HG03354 (cell line): ENCODE measurements at regions not wholly inside any gene's neighbourhood (a gene's known extent, or its start where the extent isn't known, plus 50 kb on each side); places are given as distances from the start of the nearest gene placed in this dataset.

ENCODE experiments used
- ATAC-seq: cut with Tn5 transposase; IDR thresholded peaks from one replicate; pipeline ENCODE4 v1.9.1; 2021; ENCODE audit warnings: mild to moderate bottlenecking; ENCODE audit not compliant: unreplicated experiment, poor library complexity, severe bottlenecking

GRCh38 chr6:165092881-165093595, 216.4 kb downstream of the C6orf118 start:
- ATAC-seq, result no peak

GRCh38 chr6:165091121-165091785, 218.2 kb downstream of the C6orf118 start:
- ATAC-seq, result no peak

- ATAC-seq, result no peak
These were observed 219.2 kb downstream of the C6orf118 start for GRCh38 chr6:165090242-165090641.

DNA sequence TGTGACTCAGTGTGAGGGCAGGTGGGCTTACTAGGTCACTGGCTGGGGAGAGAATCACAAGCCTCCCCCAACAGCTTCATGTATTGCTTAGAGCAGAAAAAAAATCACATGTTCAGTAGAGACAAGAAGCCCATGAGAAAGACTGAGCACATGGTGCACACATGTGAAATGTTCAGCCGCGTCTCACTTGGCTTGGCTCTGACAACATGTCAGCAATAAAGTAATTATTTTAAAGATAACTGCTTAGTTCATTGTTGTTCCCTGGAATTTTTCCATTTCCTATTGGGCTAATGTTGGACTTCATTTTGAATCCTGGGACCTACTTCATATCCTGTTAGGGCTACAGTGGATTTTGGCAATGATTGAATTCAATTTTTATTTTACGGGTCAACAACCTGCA, 222.6 kb downstream of the C6orf118 start:
- no peak for ATAC-seq

DNA sequence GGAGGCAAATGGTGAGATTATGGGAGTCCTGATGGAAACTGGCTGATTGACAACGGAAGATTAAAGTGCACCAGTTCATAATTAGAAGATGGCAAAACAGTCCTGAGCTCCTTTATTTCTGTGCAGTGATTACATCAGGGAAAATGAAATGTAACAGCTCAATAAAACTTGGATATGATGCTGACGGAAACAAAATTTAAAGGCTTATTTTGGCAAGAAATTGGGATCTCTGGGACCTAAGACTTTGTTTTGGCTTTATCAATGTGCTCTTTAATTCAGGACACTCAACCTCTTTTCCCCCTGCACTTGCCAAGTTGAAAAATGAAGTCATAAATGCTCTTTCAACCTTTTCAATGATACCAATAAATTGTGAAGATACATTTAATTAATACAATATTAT, 226.8 kb downstream of the C6orf118 start:
- no peak for ATAC-seq

DNA sequence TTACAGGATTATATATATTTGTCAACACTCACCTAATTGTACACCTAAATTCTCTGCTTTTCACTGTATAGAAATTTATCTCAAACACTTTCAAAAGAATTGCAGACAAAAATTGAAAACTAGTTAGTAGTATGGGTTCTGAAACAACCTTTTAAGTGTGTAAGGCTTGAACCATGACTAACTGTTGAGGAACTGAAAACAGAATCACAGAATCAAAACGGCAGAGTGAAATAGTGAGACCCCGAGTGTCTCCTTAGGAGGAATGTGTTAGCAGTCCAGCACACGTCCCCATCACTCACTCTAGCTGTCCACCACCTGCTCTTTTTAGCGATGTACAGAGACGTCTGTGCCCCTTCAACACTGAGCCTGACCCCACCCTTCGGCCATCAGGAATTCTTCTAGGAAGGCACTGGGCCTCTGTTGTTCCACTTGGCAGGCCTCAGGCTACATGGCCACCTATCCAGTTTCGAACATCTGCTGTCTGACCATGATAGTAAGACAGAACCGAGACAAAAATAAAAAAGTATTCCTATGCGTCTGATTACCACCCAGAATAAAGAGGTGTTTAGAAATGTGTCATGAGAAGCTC, 227.4 kb downstream of the C6orf118 start:
- ATAC-seq, result no peak

GRCh38 chr6:165077876-165078275, 231.5 kb downstream of the C6orf118 start:
- no peak for ATAC-seq

DNA sequence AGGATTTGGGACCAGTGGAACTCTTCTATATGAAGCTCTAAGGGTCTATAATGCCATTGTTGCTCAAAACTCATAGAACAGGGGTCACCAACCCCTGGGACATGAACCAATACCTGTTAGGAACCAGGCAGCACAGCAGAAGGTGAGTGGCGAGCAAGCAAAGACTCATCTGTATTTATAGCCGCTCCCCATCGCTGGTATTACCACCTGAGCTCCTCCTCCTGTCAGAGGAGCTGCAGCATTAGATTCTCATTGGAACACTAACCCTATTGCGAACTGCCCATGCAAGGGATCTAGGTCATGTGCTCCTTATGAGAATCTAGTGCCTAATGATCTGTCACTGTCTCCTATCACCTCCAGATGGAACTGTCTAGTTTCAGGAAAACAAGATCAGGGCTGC, 237.5 kb downstream of the C6orf118 start:
- ATAC-seq, result no peak

GRCh38 chr6:165060720-165061119, 248.7 kb downstream of the C6orf118 start:
- ATAC-seq, result no peak

GRCh38 chr6:165059032-165059431, 250.4 kb downstream of the C6orf118 start:
- ATAC-seq, result no peak

GRCh38 chr6:165056292-165056691, 253.1 kb downstream of the C6orf118 start:
- ATAC-seq, result no peak

GRCh38 chr6:165055231-165055630, 254.2 kb downstream of the C6orf118 start:
- ATAC-seq, result no peak

DNA sequence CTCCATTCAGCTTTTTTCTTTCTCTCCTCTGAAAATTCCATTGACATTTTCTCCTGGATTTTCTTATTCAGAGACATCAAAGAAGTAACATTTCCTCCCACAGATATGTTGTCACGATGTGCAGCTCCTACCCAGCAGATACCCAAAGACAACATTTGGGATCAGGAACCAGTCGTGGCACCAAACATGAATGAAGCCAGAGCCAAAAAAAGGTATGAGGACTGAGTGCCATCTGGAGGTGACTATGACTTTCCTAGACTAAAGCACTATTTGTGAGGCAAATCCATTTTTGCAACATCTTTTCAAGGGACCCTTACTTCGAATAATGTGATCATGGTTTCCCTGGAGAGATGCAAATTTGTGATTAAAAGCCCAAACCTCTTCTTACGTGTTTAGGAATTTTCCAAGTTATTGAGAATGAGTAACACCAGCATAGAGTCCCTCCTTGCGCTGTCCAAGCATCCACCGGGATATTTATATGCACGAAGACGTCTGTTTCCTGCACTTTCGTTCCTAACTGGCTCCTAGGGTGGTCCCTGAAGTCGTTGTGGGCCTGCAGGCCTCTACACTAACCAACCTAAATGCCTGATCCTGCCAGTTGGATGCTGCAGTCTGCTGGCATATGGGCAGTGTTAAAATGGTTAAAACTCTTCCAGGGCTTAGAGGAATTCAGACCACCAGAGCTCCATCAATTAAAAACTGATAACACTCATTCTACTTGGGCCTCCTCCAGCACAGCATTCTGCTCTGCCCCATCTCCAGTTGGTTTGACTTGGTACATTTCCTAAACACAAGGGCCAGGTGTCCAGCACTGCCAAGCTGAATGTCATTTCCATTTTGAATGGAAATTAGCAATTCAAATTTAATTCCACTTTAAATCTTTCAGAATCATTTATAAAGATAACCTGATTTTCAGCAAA, 256.6 kb downstream of the C6orf118 start:
- ATAC-seq, result no peak

DNA sequence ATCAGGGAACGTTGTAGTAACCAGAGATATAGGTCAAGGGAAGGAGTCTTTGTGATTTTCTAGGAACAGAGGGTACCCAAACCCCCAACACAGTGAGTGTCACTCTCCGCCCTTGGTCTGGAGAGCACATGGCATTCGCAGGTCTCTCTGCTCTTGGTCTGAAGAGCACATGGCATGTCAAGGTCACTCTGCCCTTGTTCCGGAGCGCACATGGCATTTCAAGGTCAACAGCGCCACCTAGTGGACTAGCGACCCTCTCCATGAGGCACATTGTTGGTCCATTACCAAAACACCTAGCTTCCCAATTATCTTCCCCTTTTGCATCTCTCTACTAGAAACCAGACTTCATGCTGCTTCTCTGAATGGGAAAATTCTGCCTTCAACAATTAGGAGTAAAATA, 260.0 kb downstream of the C6orf118 start:
- no peak for ATAC-seq

GRCh38 chr6:165047952-165048351, 261.5 kb downstream of the C6orf118 start:
- no peak for ATAC-seq

GRCh38 chr6:165045631-165046030, 263.8 kb downstream of the C6orf118 start:
- ATAC-seq, result no peak

DNA sequence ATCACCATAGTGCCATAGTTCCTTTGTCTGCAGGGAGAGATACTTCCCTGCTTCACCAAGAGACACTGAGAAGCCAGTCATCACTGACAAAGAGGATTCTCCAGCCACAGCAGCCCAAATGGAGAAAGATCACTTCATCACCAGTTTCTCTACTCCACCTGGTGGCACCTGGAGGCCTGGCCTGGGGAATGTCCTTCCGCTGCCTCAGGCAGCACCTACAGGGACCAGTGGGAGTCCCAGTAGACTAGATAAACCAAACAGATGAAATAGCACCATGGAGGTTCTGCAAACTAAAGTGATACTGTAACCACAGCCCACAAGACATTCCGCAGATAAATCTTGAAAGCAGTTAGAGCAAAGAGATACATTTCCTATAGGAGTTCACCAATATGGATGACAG, 266.5 kb downstream of the C6orf118 start:
- ATAC-seq, result no peak

- no peak for ATAC-seq
These were observed 269.0 kb downstream of the C6orf118 start for GRCh38 chr6:165040440-165040839.

DNA sequence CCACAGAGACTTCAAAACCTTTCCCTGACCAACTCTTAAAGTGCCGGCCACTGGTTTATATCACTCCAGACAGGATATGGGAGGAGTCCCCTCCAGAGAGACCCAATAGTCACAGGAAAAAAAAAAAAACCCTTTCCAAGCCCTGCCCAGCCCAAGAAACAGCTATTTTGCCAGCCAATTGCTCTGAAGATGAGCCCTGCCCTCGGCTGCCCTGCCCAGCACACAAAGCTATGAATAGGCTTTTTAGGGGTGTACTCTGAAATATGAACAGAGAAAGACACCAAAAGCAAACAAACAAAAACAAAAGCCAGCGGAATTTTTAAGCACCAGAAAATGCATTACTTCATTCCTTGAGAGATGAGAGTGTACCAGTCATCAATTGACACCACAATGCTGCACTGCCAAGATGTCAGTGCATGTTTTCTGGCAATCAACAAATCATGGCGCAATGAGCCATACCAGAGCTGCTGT, 275.1 kb downstream of the C6orf118 start:
- no peak for ATAC-seq

- no peak for ATAC-seq
These were observed 277.9 kb downstream of the C6orf118 start for GRCh38 chr6:165031502-165031901.
